ENCODE measurements at regions not wholly inside any gene's neighbourhood (a gene's known extent, or its start where the extent isn't known, plus 50 kb on each side); places are given as distances from the start of the nearest gene placed in this dataset.

DNA sequence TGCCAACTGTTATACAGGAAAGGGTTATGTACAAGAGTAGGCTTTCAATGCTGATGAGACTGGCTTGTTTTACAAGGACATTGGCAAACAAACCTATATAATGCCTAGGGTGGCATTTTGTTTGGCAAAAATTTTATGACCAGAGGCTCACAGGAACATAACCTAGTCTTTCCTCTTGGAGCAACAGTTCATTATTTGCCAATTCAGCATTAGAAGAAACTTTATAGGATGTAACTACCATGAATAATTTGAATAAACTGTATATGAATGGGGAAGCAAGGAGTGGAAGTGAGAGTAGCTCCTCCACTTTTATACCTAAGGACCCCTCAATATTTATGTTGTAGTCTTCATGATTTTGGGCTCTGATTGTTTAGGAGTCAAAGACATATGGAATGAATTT, 103.9 kb upstream of the WAC start:
- no peaks in the 10 kb centered on the region for H3K79me2 ChIP-seq (ENCODE audit: control insufficient read depth, insufficient read depth, low read length)
- TF ChIP-seq JUN (IDR thresholded peaks at IDR 0.05; ENCODE audit: borderline replicate concordance, insufficient read depth, insufficient read length, low read depth) (no peak), GATA2 (IDR thresholded peaks at IDR 0.05; ENCODE audit: insufficient read depth, insufficient read length, low read depth, low read length) (no peak), MYC (IDR thresholded peaks at IDR 0.05; ENCODE audit: low read depth, low read length) (no peak), POLR2AphosphoS5 (IDR thresholded peaks at IDR 0.05; ENCODE audit: insufficient read depth, low read depth, low read length) (no peak), FOS (IDR thresholded peaks at IDR 0.05; ENCODE audit: borderline replicate concordance, insufficient read depth, low read length) (no peak)
- no peak overlapping the region for H3K9ac ChIP-seq (replicated peaks; ENCODE audit: extremely low read depth, insufficient read depth, low read length)
- no peaks in the 10 kb centered on the region for H3K9me3 ChIP-seq (replicated peaks; ENCODE audit: control insufficient read depth, insufficient read depth, low read length)
- no peaks in the 10 kb centered on the region for H3K36me3 ChIP-seq (ENCODE audit: control insufficient read depth in 2 of 2, extremely low read depth in 1 of 2, insufficient read depth in 2 of 2, low read length in 2 of 2)
- ChIA-PET POLR2A (no interaction called here), CTCF (interaction anchor here (0.7 to 1.2 kb wide), 3 partner anchors 10 to 155 kb away, joined by 3 read pairs; no protein-coding TSS in a partner anchor)
- no peaks in the 10 kb centered on the region for H4K20me1 ChIP-seq (replicated peaks; ENCODE audit: control insufficient read depth, extremely low read depth, insufficient read depth, low read length)
- H3K4me3 ChIP-seq (replicated peaks in 1 of 3; ENCODE audit: insufficient read depth in 1 of 3, low read depth in 1 of 3, low read length in 3 of 3) = no peak overlapping the region
- H3K4me2 ChIP-seq (ENCODE audit: insufficient read depth, low read length) = no peak overlapping the region
- DNase-seq (ENCODE audit: low read depth, low spot score) (no peak), FAIRE-seq (no peak)
- H3K9me1 ChIP-seq (replicated peaks; ENCODE audit: control insufficient read depth, extremely low read depth, insufficient read depth, low read length) = no peaks in the 10 kb centered on the region
- intact Hi-C loops (cut with micrococcal nuclease) = no loop called here
- dilution Hi-C loops (cut with MboI; ENCODE audit: extremely low pct_ligation_motif_present, low sequenced_read_pairs) = no loop called here
- no peak overlapping the region for H2AFZ ChIP-seq (ENCODE audit: low read depth, low read length)
- no peaks in the 10 kb centered on the region for H3K4me1 ChIP-seq (ENCODE audit: control insufficient read depth, extremely low read depth, insufficient read depth, low read length)
- H3K27me3 ChIP-seq (ENCODE audit: control insufficient read depth in 2 of 2, insufficient read depth in 2 of 2, low read length in 2 of 2) = peaks cover 1 to 8% of the 10 kb centered on the region in 2 experiments
- no TSS peak for BruUV-seq (replicated peaks)
- no peak overlapping the region for H3K27ac ChIP-seq (ENCODE audit: insufficient read depth, low read depth, low read length)

DNA sequence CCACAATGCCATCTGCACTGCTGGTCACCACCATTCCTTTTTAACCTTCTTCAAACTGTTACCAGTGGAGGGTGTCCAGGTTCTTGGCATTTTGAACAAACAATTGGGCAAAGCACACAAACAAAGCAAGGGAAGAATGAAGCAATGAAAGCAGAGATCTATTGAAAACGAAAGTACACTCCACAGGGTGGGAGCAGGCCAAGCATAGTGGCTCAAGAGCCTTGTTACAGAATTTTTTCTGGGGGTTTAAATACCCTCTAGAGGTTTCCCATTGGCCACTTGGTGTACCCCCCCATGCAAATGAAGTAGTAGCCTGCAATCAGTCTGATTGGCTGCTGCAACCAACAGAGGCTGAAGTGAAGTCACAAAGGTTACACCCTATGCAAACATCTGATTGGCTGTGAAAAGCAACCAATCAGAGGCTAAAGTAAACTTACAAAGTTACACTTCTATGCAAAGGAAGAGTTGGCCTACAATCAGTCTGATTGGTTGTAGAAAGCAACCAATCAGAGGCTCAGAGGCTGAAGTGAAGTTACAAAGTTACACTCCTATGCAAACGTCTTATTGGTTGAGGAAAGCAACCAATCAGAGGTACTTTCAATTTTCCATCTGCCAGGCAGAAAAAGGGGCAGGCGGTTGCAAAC, 103.2 kb upstream of the WAC start:
- no TSS peak for BruUV-seq (replicated peaks)
- FAIRE-seq (no peak), DNase-seq (ENCODE audit: low read depth, low spot score) (no peak)
- no peak overlapping the region for H3K27ac ChIP-seq (ENCODE audit: insufficient read depth, low read depth, low read length)
- no peaks in the 10 kb centered on the region for H3K9me3 ChIP-seq (replicated peaks; ENCODE audit: control insufficient read depth, insufficient read depth, low read length)
- H3K4me3 ChIP-seq (replicated peaks in 1 of 3; ENCODE audit: insufficient read depth in 1 of 3, low read depth in 1 of 3, low read length in 3 of 3) = no peak overlapping the region
- H4K20me1 ChIP-seq (replicated peaks; ENCODE audit: control insufficient read depth, extremely low read depth, insufficient read depth, low read length) = no peaks in the 10 kb centered on the region
- no peak overlapping the region for H2AFZ ChIP-seq (ENCODE audit: low read depth, low read length)
- no peaks in the 10 kb centered on the region for H3K79me2 ChIP-seq (ENCODE audit: control insufficient read depth, insufficient read depth, low read length)
- ChIA-PET CTCF (no interaction called here), POLR2A (no interaction called here)
- H3K4me1 ChIP-seq (ENCODE audit: control insufficient read depth, extremely low read depth, insufficient read depth, low read length) = no peaks in the 10 kb centered on the region
- dilution Hi-C loops (cut with MboI; ENCODE audit: extremely low pct_ligation_motif_present, low sequenced_read_pairs) (no loop called here), intact Hi-C loops (cut with micrococcal nuclease) (loop anchor here (5.0 kb wide), 2 partner anchors 158 to 198 kb away; no protein-coding TSS in a partner anchor)
- H3K4me2 ChIP-seq (ENCODE audit: insufficient read depth, low read length) = no peak overlapping the region
- TF ChIP-seq JUN (IDR thresholded peaks at IDR 0.05; ENCODE audit: borderline replicate concordance, insufficient read depth, insufficient read length, low read depth) = no peak
- TF ChIP-seq MYC (IDR thresholded peaks at IDR 0.05; ENCODE audit: low read depth, low read length) = no peak
- TF ChIP-seq, protein P1, sequence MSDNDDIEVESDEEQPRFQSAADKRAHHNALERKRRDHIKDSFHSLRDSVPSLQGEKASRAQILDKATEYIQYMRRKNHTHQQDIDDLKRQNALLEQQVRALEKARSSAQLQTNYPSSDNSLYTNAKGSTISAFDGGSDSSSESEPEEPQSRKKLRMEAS (IDR thresholded peaks at IDR 0.05; ENCODE audit: insufficient read depth, insufficient read length) = no peak
- H3K36me3 ChIP-seq (ENCODE audit: control insufficient read depth in 2 of 2, extremely low read depth in 1 of 2, insufficient read depth in 2 of 2, low read length in 2 of 2) = no peaks in the 10 kb centered on the region
- no peaks in the 10 kb centered on the region for H3K9me1 ChIP-seq (replicated peaks; ENCODE audit: control insufficient read depth, extremely low read depth, insufficient read depth, low read length)
- peaks cover 1 to 8% of the 10 kb centered on the region in 2 experiments for H3K27me3 ChIP-seq (ENCODE audit: control insufficient read depth in 2 of 2, insufficient read depth in 2 of 2, low read length in 2 of 2)
- H3K9ac ChIP-seq (replicated peaks; ENCODE audit: extremely low read depth, insufficient read depth, low read length) = no peak overlapping the region
